ENCODE measurements at regions not wholly inside any gene's neighbourhood (a gene's known extent, or its start where the extent isn't known, plus 50 kb on each side); places are given as distances from the start of the nearest gene placed in this dataset.

- no peak for TF ChIP-seq CTCF (IDR thresholded peaks at IDR 0.05; ENCODE audit: control extremely low read depth, extremely low read depth, low read depth, missing control alignments)
- ChIA-PET POLR2A (interaction anchor here (0.6 to 1.1 kb wide), 4 partner anchors 19 to 70 kb away, joined by 3 read pairs; no protein-coding TSS in a partner anchor), CTCF (interaction anchor here (0.8 to 7.6 kb wide), 9 partner anchors 7 to 233 kb away, joined by 3 to 56 read pairs (median 6); no protein-coding TSS in a partner anchor)
- peak; percentile 69 for DNase-seq (ENCODE audit: extremely low spot score)
Observed at GRCh38 chr15:31255732-31256377, 70.8 kb upstream of the KLF13 start.

GRCh38 chr15:31256378-31257265 lies 70.0 kb upstream of the KLF13 start:
- no peak for TF ChIP-seq CTCF (IDR thresholded peaks at IDR 0.05; ENCODE audit: control extremely low read depth, extremely low read depth, low read depth, missing control alignments)
- ChIA-PET CTCF (interaction anchor here (0.9 to 3.3 kb wide), 5 partner anchors 10 to 232 kb away, joined by 3 to 12 read pairs (median 7); no protein-coding TSS in a partner anchor), POLR2A (no interaction called here)
- DNase-seq (ENCODE audit: extremely low spot score): no peak

GRCh38 chr15:31257286-31257685 lies 69.3 kb upstream of the KLF13 start:
- DNase-seq (ENCODE audit: extremely low spot score): no peak
- CTCF ChIA-PET: interaction anchor here (1.1 kb wide), 1 partner anchor 66 kb away, joined by 3 read pairs; no protein-coding TSS in a partner anchor
- POLR2A ChIA-PET: no interaction called here
- no peak for TF ChIP-seq CTCF (IDR thresholded peaks at IDR 0.05; ENCODE audit: control extremely low read depth, extremely low read depth, low read depth, missing control alignments)

- DNase-seq (ENCODE audit: extremely low spot score): no peak
- TF ChIP-seq CTCF (IDR thresholded peaks at IDR 0.05; ENCODE audit: control extremely low read depth, extremely low read depth, low read depth, missing control alignments): no peak
- CTCF ChIA-PET: no interaction called here
- POLR2A ChIA-PET: interaction anchor here (0.6 kb wide), 1 partner anchor 68 kb away, joined by 3 read pairs; the partner anchor contains the start of gene KLF13
Observed at GRCh38 chr15:31258260-31258659, 68.4 kb upstream of the KLF13 start.

GRCh38 chr15:31259562-31260252 lies 66.9 kb upstream of the KLF13 start:
- no peak for TF ChIP-seq CTCF (IDR thresholded peaks at IDR 0.05; ENCODE audit: control extremely low read depth, extremely low read depth, low read depth, missing control alignments)
- CTCF ChIA-PET: no interaction called here
- POLR2A ChIA-PET: interaction anchor here (0.6 kb wide), 1 partner anchor 25 kb away, joined by 3 read pairs; no protein-coding TSS in a partner anchor
- no peak for DNase-seq (ENCODE audit: extremely low spot score)
